Heart left ventricle (tissue), 13 donors: ENCODE measurements at regions not wholly inside any gene's neighbourhood (a gene's known extent, or its start where the extent isn't known, plus 50 kb on each side); places are given as distances from the start of the nearest gene placed in this dataset.

Experiments
- CTCF ChIP-seq, 12 donors: fragments of 200-600 bp; sonication (generic) in 4 of 12; IDR thresholded peaks; one replicate each; pipeline versions ENCODE4 v1.5.0 to v1.8.0; 2018 to 2022; ENCODE audit warnings: antibody characterized with exemption in 12 of 12, mild to moderate bottlenecking in 5 of 12
- POLR2A ChIP-seq, 2 donors: fragments of 450-650 bp; IDR thresholded peaks; one replicate each; pipeline ENCODE4 v1.6.1; 2017; ENCODE audit warnings: antibody characterized with exemption in 2 of 2, mild to moderate bottlenecking in 2 of 2, moderate library complexity in 2 of 2
- donor health status: ischemic (EF 13 %, LVEDD 7.1; RV severe dilation, severe dysfunction).
- donor health status: DM: no; HTN: yes; CAD: no.
- donor health status: DM: no; HTN: no; CAD: no.
- donor health status: ischemic (EF 25% LVEDD 6.9; RV normal size, moderate dysfunction).
- donor health status: ischemic (EF 25% LVEDD 5.7; RV mildly dilated, moderate dysfunction).
- donor health status: ischemic (EF 35%, LVEDD 5.7; RV mildly dilated, moderate dysfunction).
- donor health status: nonischemic (EF 11% LVEDD 7.7; RV severe dilation, severe dysfunction).
- donor health status: DM: yes; HTN: yes; CAD: no.
- donor health status: PGD.
- donor health status: ischemic (EF 29% LVEDD 5.4; RV normal size, mild dysfunction).
- donor health status: nonischemic (EF 23%, LVEDD 6.1; RV moderate dilation, normal function).

DNA sequence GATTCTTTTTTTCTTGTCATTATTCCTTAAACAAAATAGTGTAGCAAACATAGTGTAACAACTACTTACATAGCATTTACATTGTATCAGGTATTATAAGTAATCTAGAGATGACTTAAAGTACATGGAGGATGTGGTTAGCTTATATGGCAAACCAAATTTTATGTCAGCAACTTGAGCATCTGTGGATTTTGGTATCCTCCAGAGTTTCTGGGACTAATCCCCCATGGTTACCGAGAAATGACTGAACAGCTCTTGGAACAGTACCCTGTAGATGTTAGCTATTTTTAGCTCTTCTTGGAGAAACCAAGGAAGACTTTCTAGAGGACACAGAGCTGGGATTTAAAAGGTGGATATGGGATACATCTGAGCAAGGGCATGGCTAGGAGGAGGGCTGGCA, 157.6 kb upstream of the KLF4 start:
- TF ChIP-seq CTCF (IDR thresholded peaks at IDR 0.05) (no peak), POLR2A (IDR thresholded peaks at IDR 0.05) (no peak)
